GM21717 (cell line): ENCODE measurements at regions not wholly inside any gene's neighbourhood (a gene's known extent, or its start where the extent isn't known, plus 50 kb on each side); places are given as distances from the start of the nearest gene placed in this dataset.

Source experiments
- ATAC-seq: cut with Tn5 transposase; IDR thresholded peaks from one replicate; pipeline ENCODE4 v1.9.1; 2021; ENCODE audit warnings: mild to moderate bottlenecking, moderate library complexity; ENCODE audit not compliant: unreplicated experiment

DNA sequence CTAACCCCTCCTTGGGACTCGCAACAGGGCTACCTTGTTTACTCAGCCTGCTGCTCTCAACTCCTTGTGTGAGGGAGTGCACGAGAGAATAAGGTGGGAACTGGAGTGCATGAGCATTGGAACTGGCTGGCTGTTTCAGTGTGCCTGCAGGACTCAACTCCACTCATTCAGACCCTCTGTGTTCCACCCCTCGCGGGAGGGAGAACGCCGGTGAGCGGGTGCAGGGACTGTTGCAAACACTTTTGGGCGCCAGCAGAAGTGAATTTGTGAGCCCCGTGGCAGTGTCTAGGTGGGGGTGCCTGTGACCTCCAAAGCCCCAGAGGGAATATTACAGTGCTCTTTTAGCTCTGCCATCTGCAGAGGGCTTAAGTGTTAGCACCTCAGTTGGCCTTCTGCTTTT lies 1978.3 kb upstream of the PIK3C3 start:
- ATAC-seq, result no peak

DNA sequence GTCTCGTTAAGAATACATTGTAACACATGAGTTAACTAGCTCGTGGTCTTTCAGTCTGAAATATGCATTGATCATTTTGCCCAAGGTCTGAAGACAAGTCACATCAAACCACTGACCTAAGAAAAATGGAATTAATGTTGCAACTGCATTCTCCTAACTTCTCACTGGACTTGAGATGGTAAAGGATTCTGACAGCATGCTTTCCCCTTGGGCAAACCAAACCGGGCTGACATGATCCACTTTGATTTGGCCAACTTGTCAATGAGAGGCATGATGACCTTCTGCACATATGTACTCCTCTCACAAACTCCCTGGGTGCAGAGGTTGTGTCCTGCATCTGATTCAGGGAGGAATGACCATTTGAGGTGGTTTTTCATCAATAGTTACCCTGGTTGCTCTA lies 1982.5 kb upstream of the PIK3C3 start:
- ATAC-seq, result no peak

DNA sequence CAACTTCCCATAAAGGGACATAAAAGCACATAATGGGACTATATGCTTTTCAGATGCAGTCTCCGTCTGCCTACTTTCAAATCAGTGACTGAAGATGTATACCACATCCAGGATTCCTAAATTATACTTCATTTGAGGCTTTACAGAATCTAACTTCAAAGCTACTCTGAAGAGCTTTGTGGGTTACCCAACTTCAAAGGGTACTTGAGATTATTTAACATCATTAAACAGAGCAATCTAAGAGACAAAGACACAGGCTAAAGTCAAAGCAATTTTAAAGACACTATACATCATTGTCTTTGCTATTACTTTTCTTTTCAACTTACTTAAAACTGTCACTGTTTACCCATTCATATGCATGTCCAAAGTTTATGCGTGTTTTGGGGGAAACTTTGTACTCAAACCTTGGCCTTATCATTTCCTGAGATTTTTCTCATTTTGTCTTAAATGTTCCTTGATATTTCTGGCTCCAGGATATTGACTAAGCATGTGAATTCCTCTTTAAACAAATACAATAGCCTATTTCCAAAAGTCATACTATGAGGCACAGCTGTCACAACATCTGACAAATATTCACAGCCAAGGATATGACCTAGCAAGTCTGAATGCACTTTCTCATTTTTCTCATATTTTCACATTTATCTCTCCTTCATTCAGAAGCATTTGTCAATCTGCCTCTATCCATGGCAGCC lies 1985.1 kb upstream of the PIK3C3 start:
- ATAC-seq, result no peak

DNA sequence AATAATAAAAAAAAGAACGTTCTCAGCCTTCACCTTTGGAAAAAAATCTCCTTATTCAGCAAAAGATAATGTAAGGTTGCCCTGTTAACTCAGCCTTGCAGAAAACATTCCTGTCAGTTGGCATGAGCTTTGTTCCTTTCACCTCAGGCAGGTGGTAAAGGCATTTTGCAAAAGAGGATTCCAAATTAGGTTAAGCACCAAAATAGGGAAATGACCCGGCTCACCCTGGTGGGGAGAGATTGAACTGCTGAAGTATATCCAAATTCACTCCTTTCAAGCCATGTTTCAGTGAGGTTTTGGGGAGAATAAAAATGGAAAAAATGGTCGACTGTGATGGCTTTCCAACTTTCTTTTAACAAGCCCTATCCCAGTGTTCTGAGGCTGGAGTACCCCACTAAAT lies 1988.8 kb upstream of the PIK3C3 start:
- no peak for ATAC-seq

DNA sequence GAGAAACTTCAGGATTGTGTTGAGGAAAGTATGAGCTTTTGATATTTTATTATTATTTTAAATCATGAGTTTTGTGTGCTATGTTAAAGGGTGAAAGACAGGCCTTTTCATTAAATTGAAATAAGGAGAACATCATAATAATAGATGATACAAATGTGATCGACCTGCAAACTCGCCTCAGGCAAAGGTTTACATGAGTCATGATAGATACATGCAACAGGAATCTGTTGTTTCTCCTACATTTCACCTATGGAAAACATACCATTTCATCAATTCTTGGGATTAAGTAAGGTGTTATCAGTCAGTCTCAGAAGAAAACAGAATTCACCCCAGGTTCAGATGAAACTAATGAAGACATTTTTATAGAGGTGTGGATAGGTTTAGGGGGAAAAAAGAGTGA lies 1992.5 kb upstream of the PIK3C3 start:
- ATAC-seq, result no peak

DNA sequence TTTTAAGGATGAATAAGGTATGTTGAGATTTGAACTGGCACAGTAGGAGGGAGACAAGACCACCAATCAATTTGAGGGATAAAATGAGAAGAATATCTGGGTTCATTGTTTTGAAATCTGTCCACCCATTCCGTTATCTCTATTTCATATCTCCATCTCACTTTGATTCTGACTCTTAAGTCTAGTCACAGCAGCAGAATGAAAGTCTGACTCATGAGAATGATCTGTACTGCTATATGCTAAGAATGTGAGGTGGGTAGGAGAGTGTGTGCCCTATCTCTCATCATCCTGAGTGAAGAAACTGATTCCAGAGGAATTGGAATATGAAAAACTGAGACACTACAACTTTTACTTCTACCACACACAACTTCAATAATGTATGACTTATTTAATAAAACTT lies 1994.5 kb upstream of the PIK3C3 start:
- ATAC-seq, result no peak

DNA sequence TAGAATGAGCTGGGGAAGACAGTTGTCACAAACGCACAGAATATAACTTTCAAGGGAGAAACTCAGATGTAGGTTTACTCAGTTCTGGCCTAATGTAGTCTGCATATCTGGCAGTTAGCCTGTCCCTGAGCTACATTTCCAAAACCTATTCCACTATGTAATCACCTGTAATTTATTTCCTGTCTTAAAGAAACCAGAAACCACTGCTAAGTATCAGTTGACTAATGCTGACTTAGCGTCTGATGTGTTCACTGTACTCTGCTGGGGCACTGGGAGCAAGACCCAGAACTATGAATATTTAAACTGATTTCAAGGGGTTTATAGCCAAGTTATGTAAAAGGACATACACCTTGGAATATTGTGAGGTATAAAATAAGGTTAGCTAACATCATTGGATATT lies 1995.2 kb upstream of the PIK3C3 start:
- ATAC-seq, result no peak

DNA sequence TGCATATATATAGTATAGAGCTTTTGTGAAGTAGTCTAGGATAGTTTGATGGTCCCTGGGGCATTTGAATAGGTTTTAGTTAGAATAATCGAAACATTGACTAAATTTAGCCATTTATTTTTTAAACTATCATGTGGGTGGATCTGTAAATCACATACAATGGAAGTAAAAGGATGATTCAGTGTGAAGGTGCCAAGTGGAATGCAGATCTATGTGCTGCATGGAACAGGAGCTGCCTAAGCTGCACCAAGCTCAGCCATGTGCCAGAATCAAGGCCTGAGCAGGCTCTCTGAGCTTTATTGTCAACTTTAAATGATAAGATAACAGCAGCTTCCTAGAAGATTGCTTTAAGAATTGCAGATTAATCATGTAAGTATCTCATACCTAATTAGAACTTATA lies 1996.2 kb upstream of the PIK3C3 start:
- ATAC-seq, result no peak

DNA sequence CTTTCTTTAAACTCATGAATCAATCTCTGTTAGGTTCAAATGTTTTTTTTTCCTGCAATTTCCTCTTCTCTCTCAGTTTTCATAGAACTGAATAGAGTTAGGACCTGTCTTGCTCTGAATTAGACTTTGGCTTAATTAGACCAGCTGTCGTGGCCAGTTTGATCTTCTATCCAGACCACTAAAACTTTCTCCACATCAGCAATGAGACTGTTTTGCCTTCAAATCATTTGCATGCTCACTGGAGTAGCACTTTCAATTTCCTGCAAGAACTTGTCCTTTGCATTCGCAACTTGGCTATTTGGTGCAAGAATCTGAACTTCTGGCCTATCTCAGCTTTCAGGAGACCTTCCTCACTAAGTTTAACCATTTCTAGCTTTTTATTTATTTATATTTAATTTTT lies 2002.2 kb upstream of the PIK3C3 start:
- ATAC-seq, result no peak

DNA sequence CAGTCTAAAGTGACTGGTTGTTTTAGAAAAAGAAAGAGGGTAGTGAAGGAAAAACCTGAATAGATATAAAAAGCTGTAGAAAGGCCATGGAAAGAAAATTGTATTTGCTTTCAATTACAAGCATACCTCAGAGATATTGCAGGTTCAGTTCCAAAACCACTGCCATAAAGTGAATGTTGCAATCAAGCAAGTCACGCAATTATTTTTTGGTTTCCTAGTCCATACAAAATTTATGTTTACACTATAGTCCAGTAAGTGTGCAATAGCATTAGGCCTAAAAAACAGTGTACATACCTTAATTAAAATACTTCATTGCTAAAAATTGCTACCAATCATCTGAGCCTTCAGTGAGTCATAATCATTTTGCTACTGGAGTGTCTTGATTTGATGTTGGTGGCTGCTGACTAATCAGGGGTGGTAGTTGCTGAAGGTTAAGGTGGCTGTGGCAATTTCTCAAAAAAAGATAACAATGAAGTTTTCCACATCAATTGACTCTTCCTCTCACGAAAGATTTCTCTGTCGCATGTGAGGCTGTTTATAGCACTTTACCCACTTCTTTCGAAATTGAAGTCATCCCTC lies 2003.8 kb upstream of the PIK3C3 start:
- no peak for ATAC-seq

DNA sequence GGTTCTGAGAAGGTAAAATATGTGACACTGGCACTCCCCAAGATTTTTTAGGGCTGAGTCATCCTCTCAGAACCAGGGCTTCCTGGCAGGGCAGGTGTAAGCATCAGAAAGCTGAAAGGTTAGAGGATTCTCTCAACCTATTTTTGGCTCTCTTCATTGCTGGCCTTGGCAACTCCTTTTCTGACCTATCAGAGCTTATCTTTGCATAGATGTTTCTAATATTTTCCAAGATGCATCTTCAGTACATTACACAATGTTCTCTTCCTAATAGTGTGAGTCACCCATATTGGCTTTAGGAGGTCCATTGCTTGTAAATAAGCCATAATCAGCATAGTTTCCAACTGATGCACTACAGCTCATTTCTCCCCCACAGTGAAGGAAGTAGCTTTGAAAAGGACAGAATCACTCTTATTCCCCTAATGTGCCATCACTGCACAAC lies 2008.4 kb upstream of the PIK3C3 start:
- ATAC-seq, result no peak

DNA sequence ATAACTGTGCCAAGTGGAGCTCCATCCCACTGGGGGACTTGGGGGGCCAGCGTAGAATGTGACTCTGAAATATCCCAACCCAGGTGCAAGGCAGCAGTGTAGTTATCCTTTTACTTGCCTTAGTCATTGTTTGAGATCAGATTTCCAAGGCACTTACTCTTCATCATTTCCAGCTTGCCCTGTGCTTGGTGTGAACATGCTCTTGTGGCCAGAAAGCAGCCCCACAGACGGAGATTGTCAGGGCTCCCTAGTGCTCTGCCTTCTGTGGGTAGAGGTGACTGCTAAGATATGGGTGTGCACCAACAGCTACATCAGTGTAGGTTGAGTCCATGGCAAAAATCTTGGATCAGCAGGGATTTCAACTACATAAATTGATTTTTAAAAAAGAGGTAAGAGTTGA lies 2010.0 kb upstream of the PIK3C3 start:
- no peak for ATAC-seq

DNA sequence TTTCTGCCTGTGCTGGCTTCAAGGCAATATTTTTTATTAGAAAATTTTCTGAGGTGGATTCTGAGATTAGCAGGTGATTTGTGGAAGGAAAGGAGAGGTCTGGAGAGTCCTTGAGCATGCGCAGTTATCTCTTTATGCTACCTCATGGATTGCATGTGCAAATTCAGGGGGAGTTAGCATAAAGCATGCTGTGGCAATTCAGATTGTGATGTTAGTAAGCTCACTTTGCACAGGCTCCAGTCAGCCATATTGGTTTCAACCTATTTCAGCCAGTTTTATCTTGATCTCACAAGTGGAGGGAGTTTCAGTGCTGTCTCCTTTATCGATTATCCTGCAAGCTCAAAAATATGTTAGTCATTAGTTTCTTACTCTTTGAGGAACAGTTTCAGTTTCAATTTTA lies 2012.3 kb upstream of the PIK3C3 start:
- ATAC-seq, result no peak

DNA sequence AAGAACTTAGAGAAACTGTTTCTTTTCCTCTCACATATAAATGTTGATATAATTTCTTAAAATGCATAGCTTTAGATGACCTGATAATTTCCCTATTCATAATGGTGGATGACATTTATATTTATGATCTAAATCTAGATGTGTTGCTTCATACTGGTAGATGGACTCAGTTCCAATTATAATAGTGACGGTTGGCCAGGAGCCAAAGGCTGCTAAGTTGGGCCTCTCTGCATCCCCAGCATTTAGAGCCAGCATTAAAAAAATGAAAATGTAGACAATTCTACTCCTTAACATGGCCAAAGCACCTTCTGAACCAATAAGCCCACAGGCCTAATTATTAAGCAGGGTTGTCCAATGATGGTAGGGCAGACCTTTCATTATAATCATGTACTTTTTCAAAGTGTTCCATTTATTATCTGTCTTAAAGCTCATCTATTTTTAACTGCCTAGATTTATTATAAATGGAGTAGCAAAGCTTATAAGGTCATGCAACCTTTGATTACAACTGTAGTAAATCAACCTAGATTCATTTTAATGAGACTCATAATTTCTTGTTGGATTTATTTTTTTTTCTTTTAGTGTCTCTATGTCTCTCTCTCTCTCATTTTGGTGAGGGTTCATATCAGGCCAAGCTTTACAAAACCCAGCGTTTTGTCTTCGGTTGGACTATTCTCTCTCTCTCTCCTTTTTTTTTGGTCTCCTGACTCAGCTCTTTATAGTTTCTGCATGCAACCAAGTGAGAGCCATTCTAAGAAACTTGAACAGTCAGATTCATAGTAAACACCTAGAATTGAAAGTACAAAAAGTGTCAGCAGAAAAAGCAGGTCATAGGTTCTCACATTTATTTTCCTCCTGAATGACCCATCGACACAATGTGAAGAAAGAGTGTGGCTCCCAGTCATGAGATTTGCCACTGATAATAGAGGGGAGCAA lies 2016.1 kb upstream of the PIK3C3 start:
- no peak for ATAC-seq

DNA sequence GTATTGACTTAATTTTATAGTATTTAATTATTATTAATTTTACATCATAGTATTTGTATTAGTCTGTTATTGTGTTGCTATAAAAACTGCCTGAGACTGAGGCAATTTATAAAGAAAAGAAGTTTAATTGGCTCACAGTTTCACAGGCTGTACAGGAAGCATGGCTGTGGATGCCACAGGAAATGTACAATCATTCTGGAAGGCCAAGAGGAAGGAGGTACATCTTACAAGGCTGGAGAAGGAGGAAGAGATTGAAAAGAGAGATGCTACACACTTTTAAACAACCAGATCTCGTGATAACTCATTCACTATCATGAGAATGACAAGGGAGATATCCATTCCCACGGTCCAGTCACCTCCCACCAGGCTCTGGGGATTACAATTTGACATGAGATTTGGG lies 2019.4 kb upstream of the PIK3C3 start:
- no peak for ATAC-seq

DNA sequence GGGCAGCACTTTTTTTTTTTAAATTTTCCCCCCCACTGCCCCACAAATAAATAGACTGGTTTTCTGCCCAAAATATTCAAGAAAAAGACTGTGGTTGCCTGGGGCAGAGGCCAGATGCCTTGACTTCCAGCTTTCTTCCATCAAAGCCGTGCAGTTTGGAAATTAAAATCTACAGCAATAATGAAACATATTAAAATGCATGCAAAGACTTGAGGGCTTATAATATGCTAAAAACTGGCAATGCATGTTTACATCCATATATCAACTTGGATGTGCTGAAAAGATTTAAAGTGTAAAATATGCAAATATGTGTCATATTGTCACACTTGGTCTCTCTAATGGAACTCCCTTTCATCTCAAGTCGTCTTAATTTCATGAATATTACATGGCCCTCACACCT lies 2036.2 kb upstream of the PIK3C3 start:
- no peak for ATAC-seq

DNA sequence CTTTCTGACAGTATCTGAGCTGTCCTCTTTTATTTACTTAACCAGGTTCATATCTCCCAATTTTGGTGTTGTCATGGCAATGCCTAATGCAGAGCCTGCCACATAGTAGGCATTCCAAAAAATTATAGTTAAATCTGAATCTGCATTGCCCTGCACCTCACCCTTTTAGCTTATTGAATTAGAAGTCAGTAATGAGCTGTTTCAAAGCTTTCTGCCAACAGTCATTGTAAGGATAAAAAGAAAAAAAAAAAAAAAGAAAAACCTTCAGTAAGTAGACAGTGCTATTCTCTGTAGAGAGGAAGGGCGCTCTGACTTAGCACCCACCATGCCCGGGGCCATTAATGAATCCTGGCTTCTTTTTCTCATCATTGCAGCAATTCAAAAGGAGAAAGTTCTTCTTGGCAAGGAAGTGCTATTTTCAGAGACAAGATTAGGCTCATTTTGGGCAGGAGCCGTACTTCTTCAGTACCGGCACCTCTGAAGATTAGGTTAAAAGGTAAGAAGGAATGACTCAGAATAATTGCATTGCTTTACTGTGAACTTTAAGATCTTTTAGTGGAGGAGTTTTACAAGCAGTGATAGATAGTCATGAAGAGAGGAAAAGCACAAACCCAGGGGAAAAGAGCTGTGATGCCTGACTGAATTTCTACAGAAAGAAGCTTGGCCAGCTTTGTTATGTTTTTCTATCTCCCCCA lies 2041.2 kb upstream of the PIK3C3 start:
- ATAC-seq, result no peak

DNA sequence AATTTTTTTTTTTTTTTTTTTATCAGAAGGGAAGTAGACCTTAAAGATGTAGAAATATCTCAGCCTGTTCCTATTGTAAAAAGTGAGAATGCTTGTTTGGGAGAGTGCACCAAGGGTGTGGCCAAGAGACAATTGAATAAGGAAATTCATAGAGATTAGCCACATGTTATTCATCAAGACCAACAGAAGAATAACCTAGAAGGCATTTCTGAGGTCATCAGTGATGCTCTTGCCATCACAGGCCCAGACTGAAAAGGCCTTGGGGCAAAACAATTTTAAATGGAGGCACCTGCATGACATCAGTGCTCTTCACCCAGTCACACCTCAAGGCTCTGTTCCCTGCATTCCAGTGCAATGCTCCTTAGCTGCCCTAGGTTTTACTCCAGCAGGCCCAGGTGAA lies 2043.3 kb upstream of the PIK3C3 start:
- no peak for ATAC-seq

DNA sequence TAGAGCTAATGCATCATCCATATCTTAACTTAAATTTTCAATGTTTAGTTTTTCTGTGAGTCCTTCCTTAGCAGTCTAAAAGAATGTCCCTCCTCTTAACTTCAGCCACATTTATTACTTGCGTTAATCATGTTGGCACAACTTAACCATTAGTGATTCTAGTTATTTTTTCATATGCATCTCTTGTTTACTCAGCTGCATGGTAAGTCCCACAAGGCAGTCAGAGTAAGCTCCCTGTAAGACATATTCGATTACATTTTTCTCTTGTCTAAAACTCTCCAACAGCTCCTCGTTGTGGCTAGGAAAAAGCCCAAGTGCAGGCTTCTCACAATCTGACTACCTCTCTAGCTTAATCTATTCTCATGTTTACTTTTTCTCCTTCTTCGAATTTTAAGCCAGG lies 2045.3 kb upstream of the PIK3C3 start:
- ATAC-seq, result no peak

DNA sequence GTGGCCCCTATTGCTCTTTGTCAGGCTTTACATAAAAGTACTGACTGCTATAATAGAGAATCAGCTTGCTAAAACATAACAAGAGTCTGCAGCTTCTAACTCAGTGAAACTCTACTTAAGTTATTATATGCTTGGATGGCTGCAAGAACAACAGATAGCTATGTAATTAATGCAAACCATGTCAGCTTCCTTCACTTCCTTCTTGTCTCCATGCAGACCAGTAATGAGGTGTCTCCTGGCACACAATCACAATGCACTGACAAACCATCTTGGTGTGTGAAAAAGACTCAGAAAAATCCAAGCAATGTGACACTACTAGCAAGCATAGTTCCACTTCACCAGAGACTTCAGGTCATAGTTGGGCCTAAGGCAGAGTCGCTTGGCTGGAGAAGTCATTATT lies 2068.9 kb upstream of the PIK3C3 start:
- ATAC-seq, result no peak

DNA sequence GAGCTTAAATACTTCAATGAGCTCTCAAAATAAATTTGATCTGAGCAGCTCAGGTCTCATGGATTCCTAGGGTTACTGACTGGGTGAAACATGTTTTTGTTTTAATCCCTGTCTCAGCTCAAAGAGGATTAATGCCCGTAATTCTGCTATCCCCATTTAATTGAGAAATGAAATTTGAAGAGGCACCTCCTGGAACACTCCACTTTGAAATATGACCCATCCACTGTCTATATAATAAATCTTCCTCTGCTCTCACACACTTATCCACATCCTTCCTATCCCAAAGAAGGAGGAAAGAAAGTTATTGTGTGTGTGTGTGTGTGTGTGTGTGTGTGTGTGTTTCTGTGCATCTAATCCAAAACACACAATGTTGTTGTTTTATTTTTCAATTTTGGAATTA lies 2082.4 kb upstream of the PIK3C3 start:
- ATAC-seq, result no peak
